Esophagus squamous epithelium (tissue), 4 donors: ENCODE measurements at regions not wholly inside any gene's neighbourhood (a gene's known extent, or its start where the extent isn't known, plus 50 kb on each side); places are given as distances from the start of the nearest gene placed in this dataset.

Source experiments
- POLR2A ChIP-seq, 4 donors: fragments of 450-650 bp; IDR thresholded peaks; one replicate each; pipeline ENCODE4 v1.6.1; 2017; ENCODE audit warnings: antibody characterized with exemption in 4 of 4, mild to moderate bottlenecking in 4 of 4, moderate library complexity in 3 of 4
- TF ChIP-seq, protein P1 (sequence below), 6 experiments: fragments of 450-650 bp in 4 of 6; fragments of 200-600 bp in 2 of 6; sonication (generic) in 2 of 6; IDR thresholded peaks; one replicate each; pipeline ENCODE4 v1.5.1; 2016 to 2019; ENCODE audit warnings: antibody characterized with exemption in 6 of 6, mild to moderate bottlenecking in 4 of 6, moderate library complexity in 4 of 6

GRCh38 chr14:61109288-61109687 lies 128.2 kb downstream of the SLC38A6 start:
- no peak for TF ChIP-seq POLR2A (IDR thresholded peaks at IDR 0.05)
- TF ChIP-seq, protein P1, sequence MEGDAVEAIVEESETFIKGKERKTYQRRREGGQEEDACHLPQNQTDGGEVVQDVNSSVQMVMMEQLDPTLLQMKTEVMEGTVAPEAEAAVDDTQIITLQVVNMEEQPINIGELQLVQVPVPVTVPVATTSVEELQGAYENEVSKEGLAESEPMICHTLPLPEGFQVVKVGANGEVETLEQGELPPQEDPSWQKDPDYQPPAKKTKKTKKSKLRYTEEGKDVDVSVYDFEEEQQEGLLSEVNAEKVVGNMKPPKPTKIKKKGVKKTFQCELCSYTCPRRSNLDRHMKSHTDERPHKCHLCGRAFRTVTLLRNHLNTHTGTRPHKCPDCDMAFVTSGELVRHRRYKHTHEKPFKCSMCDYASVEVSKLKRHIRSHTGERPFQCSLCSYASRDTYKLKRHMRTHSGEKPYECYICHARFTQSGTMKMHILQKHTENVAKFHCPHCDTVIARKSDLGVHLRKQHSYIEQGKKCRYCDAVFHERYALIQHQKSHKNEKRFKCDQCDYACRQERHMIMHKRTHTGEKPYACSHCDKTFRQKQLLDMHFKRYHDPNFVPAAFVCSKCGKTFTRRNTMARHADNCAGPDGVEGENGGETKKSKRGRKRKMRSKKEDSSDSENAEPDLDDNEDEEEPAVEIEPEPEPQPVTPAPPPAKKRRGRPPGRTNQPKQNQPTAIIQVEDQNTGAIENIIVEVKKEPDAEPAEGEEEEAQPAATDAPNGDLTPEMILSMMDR (IDR thresholded peaks at IDR 0.05), result no peak
